ENCODE measurements at regions not wholly inside any gene's neighbourhood (a gene's known extent, or its start where the extent isn't known, plus 50 kb on each side); places are given as distances from the start of the nearest gene placed in this dataset.
A peak's percentile ranks its signal among the peaks of the same experiment; 100 is the strongest.
"Not testable (repeated sequence)": the region's sequence is repeated elsewhere in the genome, so short reads cannot be mapped to it uniquely, and the experiment has no call there.

- DNase-seq, result no peak
Measured at GRCh38 chr6:4653141-4653540, 123.1 kb upstream of the CDYL start.

DNA sequence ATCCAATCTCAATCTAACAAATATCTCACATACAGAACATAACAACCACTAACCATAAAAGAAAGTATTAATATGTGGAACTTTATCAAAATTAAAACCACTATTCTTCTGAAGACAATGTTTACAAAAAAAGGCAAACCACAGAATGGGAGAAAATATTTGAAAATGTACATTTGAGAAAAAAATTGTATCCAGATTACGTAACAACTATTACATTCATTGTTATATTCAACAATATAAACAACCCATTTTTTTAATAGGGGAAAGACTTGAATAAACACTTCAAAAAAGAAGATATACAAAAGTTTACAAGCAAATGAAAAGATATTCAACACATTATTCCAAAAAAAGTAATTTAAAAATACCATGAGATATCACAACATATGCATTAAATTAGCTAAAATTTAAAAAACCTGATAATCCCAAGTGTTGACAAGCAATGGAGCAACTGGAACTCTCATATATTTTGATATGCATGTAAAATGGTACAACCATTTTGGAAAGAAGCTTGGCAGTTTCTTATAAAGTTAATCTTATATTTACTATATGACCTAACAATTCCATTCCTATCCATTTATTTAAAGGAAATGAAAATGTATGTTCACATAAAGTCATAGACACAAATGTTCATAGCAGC lies 124.3 kb upstream of the CDYL start:
- no peak for DNase-seq

- DNase-seq, result no peak
Measured at GRCh38 chr6:4649728-4650127, 126.5 kb upstream of the CDYL start.

DNA sequence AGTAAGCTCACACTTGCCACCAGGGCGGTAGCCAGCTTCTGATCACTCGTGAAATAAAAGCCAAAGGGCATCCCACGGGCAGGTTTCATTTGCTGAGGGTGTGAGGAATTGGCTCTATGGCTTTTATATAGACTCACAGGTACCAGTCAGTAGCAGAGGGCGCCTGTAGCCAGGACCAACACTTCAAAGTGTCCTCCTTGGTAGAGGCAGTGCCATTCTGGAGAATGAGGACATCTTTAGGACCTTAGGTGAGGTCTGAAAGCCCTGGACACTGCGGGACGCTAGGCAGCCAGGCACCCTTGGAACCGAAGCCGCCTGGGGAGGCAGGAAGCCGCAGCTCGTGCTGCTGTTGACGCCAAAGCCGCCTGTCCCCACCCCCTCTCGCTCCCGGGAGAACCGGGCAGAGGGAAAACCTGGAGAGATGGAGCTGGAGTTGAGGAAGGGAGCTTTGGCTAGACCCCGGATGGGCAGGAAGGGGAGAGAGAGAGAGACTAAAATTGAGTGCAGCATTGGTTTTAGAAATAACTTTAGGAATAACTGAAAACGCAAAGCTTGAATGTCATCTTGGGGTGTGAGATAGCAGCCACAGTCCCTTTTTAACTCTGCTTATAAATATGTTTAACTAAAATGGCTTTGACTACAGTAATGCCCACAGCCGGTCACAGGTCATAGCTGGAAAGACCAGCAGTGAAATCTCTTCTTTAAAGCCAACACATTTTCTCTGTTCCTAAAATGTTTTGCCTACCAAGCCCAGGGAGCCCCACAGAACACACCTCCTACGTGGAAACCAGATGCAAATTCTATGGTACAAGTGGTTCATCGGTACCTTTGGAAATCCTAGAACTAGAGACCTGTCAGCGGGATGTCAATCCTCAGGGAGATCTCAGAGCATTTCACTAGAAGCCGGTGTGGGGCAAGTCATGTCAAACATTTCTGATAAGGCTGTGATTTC lies 128.5 kb upstream of the CDYL start:
- peak; percentile 6 for DNase-seq

DNA sequence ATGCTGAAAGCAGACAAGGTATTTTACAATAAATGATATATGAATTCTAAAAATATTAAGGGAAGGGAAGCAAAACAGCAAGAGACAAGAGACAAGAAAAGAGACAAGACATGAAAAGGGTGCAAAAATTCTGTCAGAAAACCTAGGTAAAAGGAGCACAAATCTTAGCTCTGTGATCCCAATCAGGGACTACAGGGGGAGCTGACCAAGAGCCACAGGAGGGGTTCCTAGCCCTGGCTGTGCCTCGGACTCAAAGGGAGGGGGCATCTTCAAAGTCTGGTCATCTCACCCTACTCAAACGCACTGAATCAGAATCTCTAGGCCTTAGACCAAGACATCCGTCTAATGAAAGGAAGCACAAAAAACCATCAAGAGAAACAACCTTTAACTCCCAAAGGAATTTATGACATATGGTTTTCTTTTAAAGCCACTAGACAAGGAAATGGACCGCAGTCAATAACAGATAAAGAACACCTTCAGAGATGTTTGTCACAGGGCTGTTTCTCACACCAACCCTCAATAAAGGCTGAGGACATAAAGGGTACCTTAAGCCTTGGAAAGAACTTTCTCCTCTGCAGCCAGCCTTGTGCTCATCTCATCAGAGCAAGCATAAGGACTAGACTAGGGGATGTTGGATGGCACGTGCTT lies 130.4 kb upstream of the CDYL start:
- DNase-seq, result no peak

- DNase-seq, result no peak
Measured at GRCh38 chr6:4644996-4645395, 131.2 kb upstream of the CDYL start.

- no peak for DNase-seq
Measured at GRCh38 chr6:4641461-4641860, 134.7 kb upstream of the CDYL start.

GRCh38 chr6:4640139-4640538 lies 136.1 kb upstream of the CDYL start:
- DNase-seq, result no peak

DNA sequence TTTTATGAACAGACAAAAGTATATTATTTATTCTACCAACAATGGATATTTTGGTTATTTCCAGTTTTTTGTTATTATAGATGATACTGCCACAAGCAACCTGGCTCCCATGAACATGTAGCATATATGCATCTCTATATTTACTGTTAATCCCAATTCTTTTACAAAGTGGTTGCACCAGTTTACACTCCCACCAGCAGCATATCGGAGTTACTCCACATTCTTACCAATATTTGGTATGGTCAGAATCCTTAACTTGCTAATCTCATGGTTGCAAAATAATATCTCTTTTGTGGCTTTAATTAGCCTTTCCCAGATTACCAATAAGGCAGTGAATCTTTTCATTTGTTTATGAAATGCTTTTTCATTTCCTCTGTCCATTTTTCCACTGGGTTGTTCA lies 137.6 kb upstream of the CDYL start:
- no peak for DNase-seq

- no peak for DNase-seq
Measured at GRCh38 chr6:4637691-4638433, 138.3 kb upstream of the CDYL start.

DNA sequence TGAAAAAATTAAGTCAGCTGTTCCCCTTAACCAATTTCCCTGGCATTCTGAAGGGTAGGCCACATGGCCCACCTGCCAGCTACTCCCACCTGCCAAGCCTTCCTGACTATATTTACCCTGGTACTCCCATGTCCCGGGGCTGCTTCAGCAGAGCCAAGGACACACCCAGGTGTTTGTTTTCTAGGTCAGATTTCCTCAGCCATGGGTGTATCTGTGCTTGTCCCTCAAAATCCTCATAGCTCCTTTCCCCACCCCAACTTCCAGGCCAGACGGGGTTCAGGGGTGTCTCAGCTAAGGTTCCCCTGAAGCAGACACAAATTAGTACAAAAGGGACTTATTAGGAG lies 139.4 kb upstream of the CDYL start:
- DNase-seq, result no peak

GRCh38 chr6:4636191-4636880 lies 139.9 kb upstream of the CDYL start:
- DNase-seq, result no peak

DNA sequence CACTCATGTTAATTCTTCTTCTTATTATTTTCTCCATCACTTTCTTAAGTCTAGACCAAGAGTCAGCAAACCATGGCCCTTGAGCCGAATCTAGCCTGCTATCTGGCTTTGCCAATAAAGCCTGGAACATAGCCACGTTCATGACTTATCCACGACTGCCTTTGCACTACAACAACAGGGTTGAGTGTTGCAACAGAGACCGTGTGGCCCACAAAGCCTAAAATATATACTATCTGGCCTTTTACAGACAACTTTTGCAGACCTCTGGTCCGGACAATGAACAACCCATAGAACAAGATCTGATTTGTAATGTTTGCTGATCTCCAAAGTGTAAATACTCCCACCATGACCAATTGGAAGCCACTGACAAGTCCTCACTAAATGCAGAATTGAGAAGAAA lies 140.5 kb upstream of the CDYL start:
- DNase-seq, result no peak

DNA sequence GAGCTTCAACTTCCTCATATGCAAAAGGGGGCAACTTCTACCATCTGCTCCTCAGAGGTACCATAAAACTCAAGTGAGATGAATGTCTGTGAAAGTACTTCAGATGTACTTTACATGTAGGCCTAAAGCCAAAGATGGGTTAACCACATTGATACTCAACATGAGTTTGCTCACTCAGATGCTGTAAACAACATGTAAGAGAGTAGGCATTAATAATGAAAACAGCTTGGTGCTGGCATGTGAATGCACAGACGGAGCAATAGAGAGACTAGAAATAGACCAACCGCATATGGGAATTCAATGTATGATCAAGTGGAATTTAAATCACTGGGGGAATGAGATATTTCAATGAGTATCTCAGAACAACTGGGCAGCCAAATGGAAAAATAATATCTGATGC lies 143.8 kb upstream of the CDYL start:
- DNase-seq, result no peak

GRCh38 chr6:4629789-4630188 lies 146.4 kb upstream of the CDYL start:
- DNase-seq, result not testable (repeated sequence)

DNA sequence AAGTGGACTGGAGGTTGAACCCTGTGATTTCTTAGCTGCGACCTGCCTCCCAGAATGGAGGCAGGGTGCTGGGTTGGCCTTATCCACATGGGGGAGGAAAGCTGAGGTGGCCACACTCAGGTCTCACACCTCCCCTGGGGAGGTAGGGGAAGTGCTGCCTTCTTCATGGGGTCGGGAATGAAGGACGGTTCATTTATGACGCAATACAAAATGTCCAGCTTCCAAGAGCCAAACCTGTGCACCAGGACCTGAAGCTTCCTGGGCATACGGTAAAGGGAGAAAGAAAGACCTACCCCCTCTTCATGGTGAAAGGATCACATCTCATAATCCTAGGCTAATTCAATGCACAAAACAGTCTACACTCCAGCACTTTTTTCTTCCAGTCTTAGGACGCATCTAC lies 150.6 kb upstream of the CDYL start:
- DNase-seq, result no peak

DNA sequence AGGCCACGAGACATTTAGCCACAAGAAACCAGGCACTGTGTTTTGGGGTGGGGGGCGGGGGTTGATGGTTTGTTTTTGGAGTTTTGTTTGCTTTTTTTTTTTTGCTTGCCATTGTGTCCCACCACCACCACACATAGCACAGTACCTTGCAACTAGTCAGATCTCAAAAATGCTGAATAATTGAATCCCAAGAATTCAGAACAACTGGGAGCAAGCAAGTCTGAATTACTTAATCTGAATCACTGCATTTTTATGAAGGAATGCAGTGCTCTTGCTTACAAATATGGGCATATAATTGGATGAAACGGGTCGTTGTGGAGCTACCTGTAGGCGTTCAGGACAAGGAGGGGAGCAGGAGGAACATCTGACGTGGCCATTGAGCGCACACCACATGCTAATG lies 151.5 kb upstream of the CDYL start:
- no peak for DNase-seq

- no peak for DNase-seq
Measured at GRCh38 chr6:4620284-4621151, 155.7 kb upstream of the CDYL start.

- DNase-seq, result no peak
Measured at GRCh38 chr6:4616311-4616710, 159.9 kb upstream of the CDYL start.

DNA sequence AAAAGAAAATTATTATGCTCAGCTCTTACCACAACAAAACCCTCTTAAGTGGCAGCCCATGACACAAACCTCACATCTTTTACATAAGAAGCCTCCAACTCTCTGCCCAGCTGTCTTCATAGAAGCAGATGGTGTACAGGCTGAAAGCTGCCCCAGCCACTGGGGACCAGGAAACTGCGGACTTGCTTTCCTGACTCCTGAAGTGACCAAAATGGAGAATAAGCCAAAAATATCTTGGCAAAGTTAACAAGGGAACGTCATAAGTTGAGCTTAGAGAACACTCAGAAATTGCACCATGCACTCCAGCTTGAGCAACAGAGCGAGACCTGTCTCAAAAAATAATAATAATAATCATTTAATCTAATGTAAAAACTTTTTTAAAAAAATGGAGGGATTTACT lies 160.3 kb upstream of the CDYL start:
- no peak for DNase-seq

DNA sequence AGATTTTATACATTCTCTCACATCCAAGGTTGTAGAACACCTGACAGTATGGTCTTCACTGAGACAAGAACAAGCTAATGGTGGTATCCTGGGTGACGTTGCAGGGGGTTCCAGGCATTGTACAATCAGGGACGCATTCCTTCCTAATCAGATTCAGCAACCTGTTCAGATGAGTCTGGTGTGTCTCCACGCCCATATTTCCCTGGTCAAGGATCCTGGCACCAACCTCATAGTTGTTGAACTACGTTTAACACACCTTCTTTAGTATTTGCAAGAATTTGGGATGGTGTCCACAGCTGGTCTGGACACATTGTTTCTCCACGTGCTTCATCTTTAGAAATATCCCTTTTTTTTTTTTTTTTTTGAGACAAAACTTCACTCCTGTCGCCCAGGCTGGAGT lies 161.0 kb upstream of the CDYL start:
- no peak for DNase-seq

DNA sequence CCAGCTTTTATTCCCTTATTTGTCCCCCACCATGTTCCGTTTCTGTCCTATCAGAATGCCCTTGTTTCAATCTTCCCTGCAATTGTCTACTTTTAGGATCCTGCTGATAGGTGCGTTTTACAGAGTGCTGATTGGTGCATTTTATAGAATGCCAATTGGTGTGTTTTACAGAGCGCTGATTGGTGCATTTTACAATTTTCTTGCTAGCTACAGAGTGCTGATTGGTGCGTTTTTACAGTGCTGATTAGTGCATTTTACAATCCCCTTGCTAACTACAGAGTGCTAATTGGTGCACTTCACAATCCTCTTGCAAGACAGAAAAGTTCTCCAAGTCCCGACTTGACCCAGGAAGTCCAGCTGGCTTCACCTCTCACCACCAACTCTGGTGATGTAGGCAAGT lies 161.6 kb upstream of the CDYL start:
- DNase-seq, result no peak
